ENCODE measurements at regions not wholly inside any gene's neighbourhood (a gene's known extent, or its start where the extent isn't known, plus 50 kb on each side); places are given as distances from the start of the nearest gene placed in this dataset.

DNA sequence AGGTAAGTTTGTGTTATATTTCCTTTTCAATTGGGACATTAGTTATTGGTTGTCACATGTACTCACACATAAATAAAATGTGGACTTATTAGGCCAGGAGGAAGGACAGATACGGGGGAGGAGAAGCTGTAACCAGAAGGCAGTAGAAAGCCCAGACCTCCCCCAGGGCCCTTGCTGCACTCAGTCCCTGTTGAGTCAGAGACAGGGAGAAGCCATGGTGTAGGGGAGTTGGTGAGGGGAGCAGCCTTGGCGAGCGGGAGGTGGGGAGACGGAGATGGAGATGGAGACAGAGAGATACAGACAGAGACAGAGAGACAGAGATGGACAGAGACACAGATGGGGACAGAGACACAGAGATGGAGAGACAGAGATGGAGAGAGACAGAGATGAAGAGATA lies 263.2 kb downstream of the DLL1 start:
- Histone ChIP-seq H3K27ac (no peak overlapping the region), H3K4me3 (ENCODE audit: low read depth in 1 of 2, low read length in 1 of 2) (no peak overlapping the region), H3K9me3 (no peaks in the 10 kb centered on the region), H3K4me1 (ENCODE audit: control insufficient read depth in 1 of 2, insufficient read depth in 1 of 2, low read depth in 1 of 2, low read length in 1 of 2) (no peaks in the 10 kb centered on the region), H3K27me3 (peaks cover 23% of the 10 kb centered on the region), H3K36me3 (no peaks in the 10 kb centered on the region)
- TF ChIP-seq, protein P1, sequence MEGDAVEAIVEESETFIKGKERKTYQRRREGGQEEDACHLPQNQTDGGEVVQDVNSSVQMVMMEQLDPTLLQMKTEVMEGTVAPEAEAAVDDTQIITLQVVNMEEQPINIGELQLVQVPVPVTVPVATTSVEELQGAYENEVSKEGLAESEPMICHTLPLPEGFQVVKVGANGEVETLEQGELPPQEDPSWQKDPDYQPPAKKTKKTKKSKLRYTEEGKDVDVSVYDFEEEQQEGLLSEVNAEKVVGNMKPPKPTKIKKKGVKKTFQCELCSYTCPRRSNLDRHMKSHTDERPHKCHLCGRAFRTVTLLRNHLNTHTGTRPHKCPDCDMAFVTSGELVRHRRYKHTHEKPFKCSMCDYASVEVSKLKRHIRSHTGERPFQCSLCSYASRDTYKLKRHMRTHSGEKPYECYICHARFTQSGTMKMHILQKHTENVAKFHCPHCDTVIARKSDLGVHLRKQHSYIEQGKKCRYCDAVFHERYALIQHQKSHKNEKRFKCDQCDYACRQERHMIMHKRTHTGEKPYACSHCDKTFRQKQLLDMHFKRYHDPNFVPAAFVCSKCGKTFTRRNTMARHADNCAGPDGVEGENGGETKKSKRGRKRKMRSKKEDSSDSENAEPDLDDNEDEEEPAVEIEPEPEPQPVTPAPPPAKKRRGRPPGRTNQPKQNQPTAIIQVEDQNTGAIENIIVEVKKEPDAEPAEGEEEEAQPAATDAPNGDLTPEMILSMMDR (IDR thresholded peaks at IDR 0.05) = no peak

DNA sequence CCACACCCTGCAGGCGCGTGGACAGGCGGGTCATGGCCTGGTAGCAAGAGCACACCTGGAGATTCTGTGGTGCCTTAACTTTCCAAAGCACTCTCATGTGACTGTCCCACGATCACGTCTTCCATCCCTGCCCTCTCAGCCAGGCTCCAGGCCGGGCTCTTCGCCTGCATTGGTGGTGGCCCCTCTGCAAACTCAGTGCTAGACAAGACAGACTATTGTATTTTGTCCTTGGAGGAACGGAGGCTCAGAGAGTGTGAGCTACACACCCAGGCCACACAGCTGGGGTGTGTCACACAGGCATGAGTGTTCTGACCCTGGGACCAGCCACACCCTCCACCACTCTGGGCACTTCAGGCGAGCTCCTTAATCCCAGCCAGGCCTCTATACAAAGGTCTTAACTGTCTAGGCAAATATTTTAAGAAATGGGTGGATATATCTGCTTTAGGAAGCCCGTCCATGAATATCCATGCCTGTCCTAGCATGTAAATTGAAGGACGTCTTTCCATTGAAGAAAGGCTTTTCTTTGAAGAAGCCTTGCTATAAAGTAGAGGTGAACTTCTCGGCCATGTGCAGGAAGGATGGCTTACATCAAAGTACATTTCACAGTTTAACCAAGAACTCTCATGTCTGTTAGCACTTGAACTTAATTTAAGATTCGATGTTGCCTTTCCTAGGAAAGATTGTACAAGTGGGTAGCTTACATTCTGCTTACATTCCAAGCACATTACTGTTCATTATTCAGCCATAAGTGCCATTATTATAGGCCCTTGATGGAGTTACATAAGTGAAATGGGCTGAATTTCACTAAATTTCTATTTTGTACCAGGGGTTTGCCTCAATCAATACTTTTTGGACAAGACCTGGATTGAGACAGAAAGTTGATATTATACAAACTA lies 263.9 kb downstream of the DLL1 start:
- TF ChIP-seq, protein P1 (IDR thresholded peaks at IDR 0.05) = no peak
- Histone ChIP-seq H3K4me1 (ENCODE audit: control insufficient read depth in 1 of 2, insufficient read depth in 1 of 2, low read depth in 1 of 2, low read length in 1 of 2) (peaks cover 0 to 4% of the 10 kb centered on the region in 2 experiments), H3K9me3 (no peaks in the 10 kb centered on the region), H3K27ac (no peak overlapping the region), H3K27me3 (peaks cover 30% of the 10 kb centered on the region), H3K4me3 (ENCODE audit: low read depth in 1 of 2, low read length in 1 of 2) (no peak overlapping the region), H3K36me3 (no peaks in the 10 kb centered on the region)

DNA sequence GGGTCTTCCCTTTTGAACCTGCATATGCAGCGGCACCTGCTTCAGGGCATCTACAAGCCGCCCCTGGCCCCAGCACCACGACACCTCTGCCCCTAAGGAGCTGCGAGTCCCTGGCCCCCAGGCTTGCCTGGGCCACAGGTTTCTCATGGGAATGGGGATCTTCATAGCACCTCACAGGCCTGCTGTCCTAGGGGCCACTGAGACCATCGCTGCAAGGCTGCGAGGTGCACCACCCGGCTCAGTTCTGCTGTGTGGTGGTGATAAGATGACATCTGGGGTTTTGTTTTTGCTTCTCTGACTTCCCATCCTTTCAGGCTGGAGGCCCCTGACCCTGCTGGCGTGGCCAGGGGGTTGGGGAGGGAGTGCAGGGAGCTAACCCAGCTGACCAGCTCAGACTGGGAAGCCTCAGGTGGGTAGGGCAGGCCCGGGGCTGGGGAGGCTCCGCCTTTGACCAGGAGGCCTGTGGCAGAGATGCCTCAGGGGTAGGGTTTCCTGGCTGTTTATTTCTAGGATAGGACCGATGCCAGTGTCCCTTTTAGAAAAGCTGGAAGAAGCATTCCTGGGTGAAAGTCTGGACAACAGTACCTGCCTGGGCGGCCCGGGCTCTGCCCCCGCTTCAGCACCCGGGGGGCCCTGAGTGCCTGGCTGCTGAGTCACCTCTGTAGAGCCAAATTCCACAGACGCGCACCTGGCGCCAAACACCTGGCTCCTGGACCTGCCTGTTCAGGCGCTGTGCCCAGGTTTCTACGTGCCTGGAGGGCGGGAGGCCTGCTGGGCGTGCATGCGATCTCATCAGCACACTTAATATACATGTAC lies 264.7 kb downstream of the DLL1 start:
- TF ChIP-seq, protein P1 (IDR thresholded peaks at IDR 0.05) = no peak
- H3K4me1 ChIP-seq (ENCODE audit: control insufficient read depth in 1 of 2, insufficient read depth in 1 of 2, low read depth in 1 of 2, low read length in 1 of 2) = peaks cover 0 to 12% of the 10 kb centered on the region in 2 experiments
- H3K27me3 ChIP-seq = peaks cover 38% of the 10 kb centered on the region
- no peaks in the 10 kb centered on the region for H3K9me3 ChIP-seq
- no peaks in the 10 kb centered on the region for H3K36me3 ChIP-seq
- no peak overlapping the region for H3K4me3 ChIP-seq (ENCODE audit: low read depth in 1 of 2, low read length in 1 of 2)
- no peak overlapping the region for H3K27ac ChIP-seq

DNA sequence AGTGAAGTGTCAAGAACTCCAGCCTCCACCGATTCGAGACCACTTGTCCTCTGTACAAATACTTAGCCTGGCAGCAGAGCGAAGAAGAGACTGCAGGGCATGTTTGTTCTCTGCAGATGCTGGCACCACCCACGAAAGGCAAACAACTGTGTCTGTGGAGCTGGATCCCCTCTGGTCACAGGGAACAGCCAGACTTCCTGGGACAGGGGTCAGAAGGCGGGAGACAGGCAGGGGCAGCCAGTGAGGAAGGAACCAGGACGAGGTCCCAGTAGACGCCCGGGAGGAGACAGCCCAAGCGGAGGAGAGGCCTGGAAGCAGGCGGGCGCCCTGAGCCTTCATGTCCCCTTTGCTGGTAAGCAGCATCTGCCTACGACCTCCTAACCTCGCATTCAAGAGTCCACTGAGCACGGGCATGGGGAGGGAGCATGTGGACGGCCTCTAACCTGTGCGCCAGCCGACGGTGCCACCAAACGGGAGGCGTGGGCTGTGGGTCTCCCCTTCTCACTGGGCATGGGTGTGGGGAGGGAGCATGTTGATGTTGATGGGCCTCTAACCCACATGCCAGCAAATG lies 265.5 kb downstream of the DLL1 start:
- H3K9me3 ChIP-seq = no peaks in the 10 kb centered on the region
- no peak overlapping the region for H3K4me3 ChIP-seq (ENCODE audit: low read depth in 1 of 2, low read length in 1 of 2)
- TF ChIP-seq, protein P1 (IDR thresholded peaks at IDR 0.05) = no peak

DNA sequence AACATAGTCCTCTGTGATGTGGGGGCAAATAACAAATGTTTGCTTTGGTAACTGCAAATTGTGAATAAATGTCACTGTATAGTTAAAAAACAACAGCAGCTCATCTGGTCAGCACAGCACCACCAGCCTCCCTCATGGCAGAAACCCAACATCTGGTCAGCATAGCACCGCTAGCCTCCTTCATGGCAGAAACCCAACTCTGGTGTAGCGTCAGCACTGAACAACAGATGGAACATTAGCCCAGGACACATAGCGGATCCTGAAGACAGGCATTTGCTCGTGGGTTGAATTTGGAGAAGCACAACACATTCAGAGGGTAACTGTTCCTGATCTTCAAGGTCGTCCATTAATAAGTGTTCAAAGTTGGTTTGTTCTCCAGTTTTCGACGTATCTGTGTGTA lies 265.9 kb downstream of the DLL1 start:
- Histone ChIP-seq H3K9me3 (no peaks in the 10 kb centered on the region), H3K27me3 (peaks cover 38% of the 10 kb centered on the region), H3K4me3 (ENCODE audit: low read depth in 1 of 2, low read length in 1 of 2) (no peak overlapping the region), H3K4me1 (ENCODE audit: control insufficient read depth in 1 of 2, insufficient read depth in 1 of 2, low read depth in 1 of 2, low read length in 1 of 2) (peaks cover 0 to 18% of the 10 kb centered on the region in 2 experiments), H3K27ac (no peak overlapping the region), H3K36me3 (no peaks in the 10 kb centered on the region)
- TF ChIP-seq, protein P1 (IDR thresholded peaks at IDR 0.05) = no peak

More for the DNA sequence above, 265.5 kb downstream of the DLL1 start:
- H3K4me1 ChIP-seq (ENCODE audit: control insufficient read depth in 1 of 2, insufficient read depth in 1 of 2, low read depth in 1 of 2, low read length in 1 of 2) = peaks cover 0 to 15% of the 10 kb centered on the region in 2 experiments
- H3K36me3 ChIP-seq = no peaks in the 10 kb centered on the region
- no peak overlapping the region for H3K27ac ChIP-seq
- H3K27me3 ChIP-seq = peaks cover 38% of the 10 kb centered on the region
